ENCODE measurements at regions not wholly inside any gene's neighbourhood (a gene's known extent, or its start where the extent isn't known, plus 50 kb on each side); places are given as distances from the start of the nearest gene placed in this dataset.
"Not testable (repeated sequence)": the region's sequence is repeated elsewhere in the genome, so short reads cannot be mapped to it uniquely, and the experiment has no call there.

- DNase-seq: no peak
Measured at GRCh38 chr10:33893506-33893905, 559.0 kb upstream of the NRP1 start.

GRCh38 chr10:33889371-33889770 is 554.9 kb upstream of the NRP1 start:
- no peak for DNase-seq

- no peak for DNase-seq
Measured at GRCh38 chr10:33887188-33887587, 552.7 kb upstream of the NRP1 start.

GRCh38 chr10:33886299-33886698 is 551.8 kb upstream of the NRP1 start:
- DNase-seq: no peak

GRCh38 chr10:33884604-33885003 is 550.1 kb upstream of the NRP1 start:
- DNase-seq: no peak

GRCh38 chr10:33883881-33884280 is 549.4 kb upstream of the NRP1 start:
- DNase-seq: no peak

GRCh38 chr10:33882996-33883395 is 548.5 kb upstream of the NRP1 start:
- no peak for DNase-seq

- DNase-seq: no peak
Measured at GRCh38 chr10:33880291-33880690, 545.8 kb upstream of the NRP1 start.

GRCh38 chr10:33878238-33878786 is 543.8 kb upstream of the NRP1 start:
- DNase-seq: no peak

- no peak for DNase-seq
Measured at GRCh38 chr10:33876584-33877400, 542.3 kb upstream of the NRP1 start.

- DNase-seq: no peak
Measured at GRCh38 chr10:33875924-33876583, 541.6 kb upstream of the NRP1 start.

- DNase-seq: no peak
Measured at GRCh38 chr10:33871061-33871956, 536.8 kb upstream of the NRP1 start.

GRCh38 chr10:33869481-33869880 is 535.0 kb upstream of the NRP1 start:
- no peak for DNase-seq

GRCh38 chr10:33869028-33869427 is 534.6 kb upstream of the NRP1 start:
- DNase-seq: no peak

GRCh38 chr10:33867199-33867789 is 532.8 kb upstream of the NRP1 start:
- DNase-seq: not testable (repeated sequence)

- no peak for DNase-seq
Measured at GRCh38 chr10:33863352-33863751, 528.9 kb upstream of the NRP1 start.

GRCh38 chr10:33862536-33863105 is 528.2 kb upstream of the NRP1 start:
- no peak for DNase-seq

- no peak for DNase-seq
Measured at GRCh38 chr10:33861833-33862232, 527.4 kb upstream of the NRP1 start.

GRCh38 chr10:33861016-33861704 is 526.7 kb upstream of the NRP1 start:
- no peak for DNase-seq

- no peak for DNase-seq
Measured at GRCh38 chr10:33860552-33860951, 526.1 kb upstream of the NRP1 start.

GRCh38 chr10:33859319-33860022 is 525.0 kb upstream of the NRP1 start:
- DNase-seq: no peak
